ENCODE measurements at regions not wholly inside any gene's neighbourhood (a gene's known extent, or its start where the extent isn't known, plus 50 kb on each side); places are given as distances from the start of the nearest gene placed in this dataset.
"Not testable (repeated sequence)": the region's sequence is repeated elsewhere in the genome, so short reads cannot be mapped to it uniquely, and the experiment has no call there.

DNA sequence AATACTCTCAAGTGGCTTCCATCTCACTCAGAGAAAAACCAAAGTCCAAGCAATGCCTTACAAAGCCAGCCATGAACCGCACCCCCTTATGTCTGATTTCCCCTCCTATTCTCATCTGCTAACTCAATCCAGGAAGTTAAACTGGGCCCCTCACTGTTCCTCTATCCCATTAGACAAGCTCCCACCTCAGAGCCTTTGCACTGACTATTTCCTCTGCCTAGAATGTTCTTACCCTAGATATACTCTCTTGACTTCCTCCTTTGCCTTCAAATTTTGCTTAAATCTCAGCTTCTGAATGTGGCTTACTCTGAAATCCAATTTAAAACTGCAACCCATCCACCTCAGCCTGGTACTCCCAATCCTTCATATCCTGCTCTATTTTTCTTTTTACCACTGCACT is 257.0 kb upstream of the USP15 start:
- DNase-seq (ENCODE audit: low read depth in 2 of 2), result no peak

DNA sequence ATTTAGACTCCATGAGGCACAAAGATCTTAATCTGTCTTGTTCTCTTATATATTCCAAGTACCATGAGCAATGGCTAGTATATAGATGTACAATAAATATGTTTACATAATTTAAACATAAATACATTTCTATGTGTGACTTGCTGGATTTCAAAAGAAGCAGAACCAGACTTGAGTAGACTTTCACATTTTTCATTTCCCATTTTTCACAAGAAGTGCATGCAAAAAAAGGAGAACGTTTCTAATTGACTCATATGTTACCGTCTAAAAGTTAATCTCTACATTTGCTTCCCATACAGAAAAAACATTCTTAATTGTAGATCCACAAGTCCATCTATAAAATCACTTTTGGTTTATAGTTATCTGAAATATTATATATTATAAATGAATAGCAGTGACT is 256.5 kb upstream of the USP15 start:
- DNase-seq (ENCODE audit: low read depth in 2 of 2), result no peak

DNA sequence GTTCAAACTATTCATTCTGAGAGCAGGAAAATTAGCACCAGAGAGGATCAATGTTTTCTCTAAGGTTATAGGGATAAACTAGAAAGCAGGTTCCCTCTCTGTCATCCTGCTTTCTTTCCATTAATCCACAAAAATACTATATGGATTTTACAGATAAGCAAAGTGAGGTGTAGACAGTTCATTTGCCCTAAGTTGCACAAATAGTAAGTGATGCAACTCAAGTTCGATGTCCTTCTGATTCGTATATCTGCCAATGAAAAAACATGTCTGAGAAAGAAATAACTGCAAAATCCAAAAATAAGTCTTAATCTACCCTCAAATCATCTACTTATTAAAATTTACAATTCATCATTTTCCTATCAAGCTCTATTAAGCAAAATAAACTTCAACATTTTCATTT is 254.6 kb upstream of the USP15 start:
- DNase-seq (ENCODE audit: low read depth in 2 of 2), result no peak

DNA sequence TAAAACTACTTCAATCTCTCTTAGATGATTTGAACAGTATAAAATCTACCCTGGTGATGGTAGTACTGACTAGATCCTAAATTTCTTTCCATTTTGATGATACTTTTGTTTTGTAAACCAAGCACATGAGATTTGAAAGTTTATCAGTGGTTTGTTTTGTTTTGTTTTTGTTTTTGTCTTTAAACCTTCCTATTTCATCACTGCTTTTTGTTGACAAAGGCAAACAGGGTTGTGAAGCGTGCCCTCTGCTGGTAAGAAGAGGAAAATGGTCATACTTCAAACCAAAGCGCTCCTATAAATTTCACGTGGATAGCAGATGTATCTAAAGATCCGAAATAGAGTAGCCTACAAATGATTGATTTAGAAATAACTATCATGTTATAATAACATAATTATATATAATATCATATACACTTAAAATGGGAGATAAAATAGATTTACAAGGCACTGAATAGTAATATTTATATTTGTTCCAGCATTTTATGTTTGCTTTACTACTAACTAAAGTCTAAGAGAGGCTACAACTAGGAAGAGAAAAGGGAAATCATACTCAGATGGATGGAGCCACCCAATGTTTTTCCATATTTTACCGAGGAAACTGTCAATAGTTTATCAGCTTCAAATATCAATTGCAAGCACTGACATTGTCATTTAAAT is 254.0 kb upstream of the USP15 start:
- DNase-seq (ENCODE audit: low read depth in 2 of 2), result peak; percentile 4

DNA sequence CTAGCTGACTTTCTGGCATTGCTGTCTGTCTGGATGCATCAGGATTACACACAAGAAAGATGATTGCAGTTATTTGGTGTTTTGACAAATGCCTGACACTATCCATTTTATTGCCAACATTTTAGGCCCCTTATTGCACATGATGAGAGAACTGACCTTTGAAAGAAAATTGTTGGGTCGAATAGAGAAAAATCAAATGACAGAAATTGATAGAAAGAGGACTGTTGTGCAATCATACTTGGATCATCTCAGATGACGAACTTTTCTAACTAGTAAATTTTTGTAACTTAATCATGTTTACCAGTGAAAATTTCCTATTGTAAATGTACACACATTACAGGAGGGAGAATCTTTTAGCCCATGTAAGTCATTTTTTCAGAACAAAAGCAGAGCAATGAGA is 251.5 kb upstream of the USP15 start:
- DNase-seq (ENCODE audit: low read depth in 2 of 2), result no peak

DNA sequence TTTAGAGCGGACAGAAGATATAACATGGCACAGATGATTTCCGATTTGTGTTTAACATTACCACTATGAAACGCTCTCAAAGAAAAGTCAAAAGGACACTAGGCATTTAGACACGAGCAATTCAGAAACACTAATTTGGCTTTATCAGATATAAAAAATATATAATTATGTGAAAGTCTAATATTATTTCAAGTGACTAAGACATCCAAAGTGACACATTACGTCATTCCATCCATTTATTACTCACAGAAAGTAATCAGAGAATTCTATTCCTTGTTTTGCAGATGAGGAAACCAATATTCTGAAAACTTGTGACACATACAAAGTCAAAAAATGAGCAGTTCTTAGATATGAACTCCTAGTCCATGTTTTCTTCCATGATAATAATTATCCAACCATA is 250.8 kb upstream of the USP15 start:
- DNase-seq (ENCODE audit: low read depth in 2 of 2), result no peak

DNA sequence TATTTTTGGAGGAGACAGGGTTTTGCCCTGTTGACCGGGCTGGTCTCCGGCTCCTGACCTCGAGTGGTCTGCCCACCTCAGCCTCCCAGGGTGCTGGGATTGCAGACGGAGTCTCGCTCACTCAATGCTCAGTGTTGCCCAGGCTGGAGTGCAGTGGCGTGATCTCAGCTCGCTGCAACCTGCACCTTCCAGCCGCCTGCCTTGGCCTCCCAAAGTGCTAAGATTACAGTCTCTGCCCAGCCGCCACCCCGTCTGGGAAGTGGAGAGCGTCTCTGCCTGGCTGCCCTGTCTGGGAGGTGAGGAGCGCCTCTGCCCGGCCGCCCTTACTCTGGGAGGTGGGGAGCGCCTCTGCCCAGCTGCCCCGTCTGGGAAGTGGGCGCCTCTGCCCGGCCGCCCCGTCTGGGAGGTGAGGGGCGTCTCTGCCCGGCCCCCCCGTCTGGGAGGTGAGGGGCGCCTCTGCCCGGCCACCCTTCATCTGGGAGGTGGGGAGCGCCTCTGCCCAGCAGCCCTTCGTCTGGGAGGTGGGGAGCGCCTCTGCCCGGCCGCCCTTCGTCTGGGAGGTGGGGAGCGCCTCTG is 249.8 kb upstream of the USP15 start:
- not testable (repeated sequence) for DNase-seq (ENCODE audit: low read depth in 2 of 2)

DNA sequence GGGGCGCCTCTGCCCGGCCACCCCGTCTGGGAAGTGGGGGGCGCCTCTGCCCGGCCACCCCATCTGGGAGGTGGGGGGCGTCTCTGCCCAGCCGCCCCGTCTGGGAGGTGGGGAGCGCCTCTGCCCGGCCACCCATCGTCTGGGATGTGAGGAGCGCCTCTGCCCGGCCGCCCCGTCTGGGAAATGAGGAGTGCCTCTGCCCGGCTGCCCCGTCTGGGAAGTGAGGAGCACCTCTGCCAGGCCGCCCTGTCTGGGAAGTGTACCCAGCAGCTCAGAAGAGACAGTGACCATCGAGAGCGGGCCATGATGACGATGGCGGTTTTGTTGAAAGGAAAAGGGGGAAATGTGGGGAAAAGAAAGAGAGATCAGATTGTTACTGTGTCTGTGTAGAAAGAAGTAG is 249.2 kb upstream of the USP15 start:
- not testable (repeated sequence) for DNase-seq (ENCODE audit: low read depth in 2 of 2)

DNA sequence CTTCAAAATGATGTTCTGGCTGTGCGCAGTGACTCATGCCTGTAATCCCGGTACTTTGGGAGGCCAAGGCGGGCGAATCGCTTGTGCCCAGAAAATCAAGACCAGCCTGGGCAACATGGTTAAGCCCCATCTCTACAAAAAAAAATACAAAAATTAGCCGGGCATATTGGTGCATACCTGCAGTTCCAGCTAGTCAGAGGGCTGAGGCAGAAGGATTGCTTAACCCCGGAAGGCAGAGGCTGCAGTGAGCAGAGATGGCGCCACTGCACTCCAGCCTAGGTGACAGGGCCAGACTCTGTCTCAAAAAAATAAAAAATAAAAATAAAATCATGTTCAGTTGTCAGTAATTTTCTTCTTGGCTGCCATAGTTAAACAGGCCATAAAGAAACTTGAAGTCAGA is 245.9 kb upstream of the USP15 start:
- DNase-seq (ENCODE audit: low read depth in 2 of 2), result no peak

DNA sequence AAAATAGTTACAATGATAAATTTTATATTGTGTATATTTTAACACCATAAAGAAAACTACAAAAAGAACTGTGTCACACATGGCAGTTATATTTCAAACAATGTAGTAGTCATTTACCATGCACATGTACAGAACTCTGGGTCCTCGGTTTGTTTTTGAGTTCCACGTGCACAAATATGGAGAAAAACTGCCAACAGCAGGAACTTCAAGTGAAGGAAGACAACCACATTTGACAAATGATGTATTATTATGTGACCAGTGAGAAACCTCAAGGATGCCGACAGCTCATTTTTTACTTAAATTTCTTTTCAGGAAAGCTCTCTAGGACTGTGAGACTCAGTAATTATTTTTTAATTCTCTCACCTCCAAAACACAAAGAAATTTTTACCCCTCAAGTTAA is 244.2 kb upstream of the USP15 start:
- DNase-seq (ENCODE audit: low read depth in 2 of 2), result no peak

DNA sequence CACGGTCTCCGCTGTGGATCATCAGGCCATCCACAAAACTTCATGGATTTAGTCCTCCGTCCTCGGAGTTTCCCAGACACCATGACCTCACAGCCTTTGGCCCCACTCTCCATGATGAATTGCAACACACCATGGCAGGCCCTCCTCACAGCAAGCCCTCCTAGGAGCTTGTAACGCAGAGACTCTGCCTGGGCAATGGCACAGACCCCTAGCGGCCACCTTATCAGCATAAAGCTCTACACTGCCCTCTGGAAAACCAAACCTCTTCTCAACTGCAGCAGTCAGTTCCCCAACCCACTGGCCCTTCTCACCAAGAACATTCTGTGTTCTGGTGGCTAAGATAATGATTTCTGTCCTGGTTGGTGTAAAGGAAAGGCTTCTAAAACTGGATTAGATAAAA is 238.4 kb upstream of the USP15 start:
- no peak for DNase-seq (ENCODE audit: low read depth in 2 of 2)

DNA sequence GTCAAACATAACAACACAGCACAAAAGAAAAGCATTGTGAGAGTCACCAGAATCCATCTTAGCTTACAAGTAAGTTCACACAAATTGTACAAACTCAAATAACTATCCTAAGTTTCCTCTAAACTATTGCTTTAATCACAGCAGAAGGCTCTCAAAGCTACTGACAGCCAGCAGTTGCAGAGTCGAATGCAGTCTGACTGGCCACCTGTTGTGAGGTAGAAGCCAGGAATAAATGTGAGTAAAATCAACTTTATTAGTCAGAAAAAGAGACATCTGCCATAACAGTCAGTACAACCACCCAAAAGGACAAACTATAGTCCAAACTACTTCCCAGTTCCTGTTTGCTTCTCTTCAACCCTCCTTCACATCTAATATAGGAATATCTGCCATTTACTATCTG is 231.7 kb upstream of the USP15 start:
- DNase-seq (ENCODE audit: low read depth in 2 of 2), result no peak

DNA sequence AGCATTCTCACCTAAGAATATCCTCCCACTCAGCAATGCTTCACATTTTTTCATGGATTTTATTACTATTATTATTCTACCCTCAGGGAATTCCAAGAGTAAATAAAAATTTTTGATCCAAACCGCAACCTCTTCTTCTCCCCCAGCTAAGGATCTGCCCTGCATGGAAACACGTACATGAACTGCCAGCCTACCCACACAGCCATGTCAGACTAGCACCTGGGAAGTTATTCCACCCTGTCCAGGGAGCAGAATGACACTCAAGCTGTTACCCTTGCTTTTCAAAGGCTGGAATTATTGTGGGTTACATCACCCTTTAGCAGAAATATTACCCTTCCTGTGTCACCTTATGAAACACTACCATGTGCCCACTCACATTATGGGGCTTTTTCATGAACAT is 227.3 kb upstream of the USP15 start:
- DNase-seq (ENCODE audit: low read depth in 2 of 2), result no peak

DNA sequence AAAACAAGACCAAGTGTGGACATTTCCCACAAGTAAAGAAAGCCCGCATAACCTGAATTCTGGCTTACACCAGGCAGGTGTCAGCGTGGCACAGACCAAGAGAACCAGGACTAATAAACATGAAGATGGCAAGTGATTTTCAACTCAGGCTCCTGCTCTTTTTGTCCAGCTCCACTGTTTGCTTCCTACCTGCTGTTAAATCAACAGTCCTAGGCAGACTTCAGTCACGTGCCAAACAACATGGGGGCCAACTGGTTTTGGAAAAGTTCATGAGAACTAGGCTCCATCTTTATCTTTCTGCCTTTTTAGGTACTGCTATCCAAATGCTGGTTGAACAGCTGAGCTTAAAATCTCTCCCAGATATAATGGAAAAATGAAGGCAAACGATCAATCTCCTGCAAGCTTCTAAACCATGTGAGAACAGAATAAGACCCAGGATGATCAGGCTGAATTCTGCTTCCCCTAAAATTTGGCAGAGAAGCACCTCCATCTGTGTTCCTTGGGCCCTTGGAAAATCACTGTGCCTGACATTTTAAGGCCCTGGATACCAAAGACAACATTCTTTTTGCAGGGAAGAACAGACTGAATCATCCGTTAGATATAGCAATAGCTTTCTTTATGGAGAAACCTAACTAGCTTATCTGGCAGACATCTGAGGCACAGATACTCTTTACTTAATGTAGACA is 215.6 kb upstream of the USP15 start:
- no peak for DNase-seq (ENCODE audit: low read depth in 2 of 2)

DNA sequence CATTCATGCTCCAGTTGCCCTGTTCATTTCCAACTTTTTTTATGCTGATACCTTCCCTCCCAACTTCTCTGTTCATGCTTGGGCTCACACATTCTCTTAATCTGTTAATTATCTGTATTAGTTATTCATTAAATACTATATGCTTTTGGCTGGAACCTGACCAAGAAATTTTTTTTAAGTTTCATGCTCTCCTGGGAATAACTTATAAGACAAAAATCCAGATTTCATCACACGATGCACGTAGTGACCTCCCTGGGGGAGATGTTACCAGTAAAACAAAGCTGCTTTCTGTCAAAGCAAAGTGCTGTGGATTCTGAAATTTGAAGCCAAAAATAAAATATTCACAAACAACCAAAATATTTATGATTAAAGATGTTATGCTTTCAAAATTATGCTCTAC is 215.0 kb upstream of the USP15 start:
- DNase-seq (ENCODE audit: low read depth in 2 of 2), result no peak

DNA sequence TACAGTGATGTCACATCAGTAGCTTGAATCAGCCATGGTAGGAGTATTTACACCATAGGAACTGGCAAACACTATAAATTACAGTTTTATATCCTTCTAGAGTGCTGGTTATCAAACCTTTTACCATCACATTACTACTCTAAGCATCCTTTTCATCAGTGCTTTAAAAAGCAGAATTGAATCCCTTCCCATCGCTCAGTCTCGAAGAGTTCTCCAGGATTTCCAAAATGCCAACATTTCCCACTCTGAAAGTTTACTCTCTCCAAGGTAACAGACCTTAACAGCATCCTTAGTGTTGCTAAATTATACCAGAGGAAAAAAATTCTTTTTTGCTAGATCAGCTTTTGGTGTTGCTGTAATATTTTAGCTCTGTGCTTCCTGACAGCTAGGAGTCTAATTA is 209.4 kb upstream of the USP15 start:
- DNase-seq (ENCODE audit: low read depth in 2 of 2), result no peak

DNA sequence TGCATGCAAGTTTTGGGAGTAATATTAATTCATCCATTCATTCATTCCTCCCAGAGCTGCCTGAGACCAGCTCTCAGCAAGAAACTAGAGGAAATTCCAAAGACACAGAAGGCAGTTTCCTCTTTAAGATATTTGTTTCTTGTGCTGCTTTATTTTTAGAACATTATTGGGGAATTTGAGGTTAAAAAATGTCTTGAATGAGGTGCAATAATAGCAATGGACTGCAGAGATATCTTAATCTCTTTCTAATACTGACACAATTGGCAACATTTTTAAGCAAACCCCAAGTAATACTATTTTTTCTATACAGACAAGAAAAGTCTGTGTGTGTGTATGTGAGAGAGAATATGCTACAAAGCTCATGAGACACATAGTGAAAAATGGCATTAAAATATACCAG is 190.2 kb upstream of the USP15 start:
- DNase-seq (ENCODE audit: low read depth in 2 of 2), result no peak

DNA sequence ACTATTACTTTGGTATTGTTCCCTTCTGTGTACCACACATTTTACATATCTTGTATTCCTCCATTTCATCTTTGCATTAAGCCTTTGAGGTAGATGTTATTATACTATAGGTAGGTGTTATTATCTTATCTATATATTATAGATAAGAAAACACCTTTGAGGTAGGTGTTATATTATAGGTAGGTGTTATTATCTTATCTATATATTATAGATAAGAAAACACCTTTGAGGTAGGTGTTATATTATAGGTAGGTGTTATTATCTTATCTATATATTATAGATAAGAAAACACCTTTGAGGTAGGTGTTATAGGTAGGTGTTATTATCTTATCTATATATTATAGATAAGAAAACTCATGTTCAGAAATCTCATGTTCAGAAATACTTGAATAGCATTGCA is 187.0 kb upstream of the USP15 start:
- DNase-seq (ENCODE audit: low read depth in 2 of 2), result not testable (repeated sequence)

DNA sequence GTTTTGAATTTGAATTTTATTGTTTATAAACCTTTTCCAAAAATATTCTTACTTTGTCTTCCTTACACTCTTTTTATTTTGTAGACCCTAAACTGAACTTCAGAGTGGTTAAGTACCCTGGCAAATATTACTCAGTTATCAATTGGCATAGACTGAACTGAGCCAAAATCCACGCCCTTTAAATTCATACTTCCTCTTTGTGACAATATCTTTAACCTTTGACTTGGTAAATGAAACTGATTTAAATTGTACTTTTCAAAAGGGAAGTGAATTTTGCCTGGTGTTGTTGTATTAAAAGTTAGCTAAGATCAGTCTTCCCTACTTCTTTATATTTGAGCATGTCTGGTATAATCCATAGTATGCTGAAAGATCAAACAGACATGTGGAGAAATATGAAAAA is 184.3 kb upstream of the USP15 start:
- no peak for DNase-seq (ENCODE audit: low read depth in 2 of 2)

DNA sequence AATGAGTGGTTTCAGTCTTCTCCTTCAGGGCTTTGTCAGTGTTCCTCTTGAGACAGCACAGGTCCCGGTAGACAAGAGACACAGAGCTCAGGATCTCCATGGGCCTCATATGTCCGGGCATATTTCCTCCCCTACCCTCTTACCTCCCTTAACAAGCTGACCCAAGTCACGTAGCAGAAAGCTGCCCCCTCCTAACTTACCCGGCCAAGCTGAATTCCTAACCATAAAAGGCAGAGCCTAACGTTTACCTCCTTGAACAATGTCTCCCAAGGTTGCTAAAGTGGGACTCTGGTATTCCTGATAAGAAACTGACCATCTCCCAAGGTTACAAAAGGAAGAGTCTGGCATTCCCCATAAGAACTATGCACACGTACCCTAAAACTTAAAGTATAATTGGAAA is 182.2 kb upstream of the USP15 start:
- no peak for DNase-seq (ENCODE audit: low read depth in 2 of 2)

DNA sequence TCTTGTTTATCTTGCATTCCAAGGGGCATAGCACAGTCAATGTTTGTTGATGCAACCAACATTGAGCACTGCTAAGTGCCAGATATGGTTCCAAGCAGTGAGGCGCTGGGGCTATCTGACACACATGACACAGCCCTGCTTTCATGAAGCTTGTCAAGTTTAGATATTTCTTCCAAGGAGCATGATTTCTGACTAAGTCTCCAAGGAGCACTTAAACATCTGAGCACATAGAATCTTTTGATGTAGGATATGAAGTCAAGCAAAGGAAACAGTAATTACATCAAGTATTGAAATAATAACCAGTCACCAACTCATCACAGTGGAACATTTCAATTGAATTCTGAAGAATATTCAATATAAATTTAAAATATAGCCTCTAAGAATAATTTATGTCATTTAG is 177.8 kb upstream of the USP15 start:
- DNase-seq (ENCODE audit: low read depth in 2 of 2), result no peak

DNA sequence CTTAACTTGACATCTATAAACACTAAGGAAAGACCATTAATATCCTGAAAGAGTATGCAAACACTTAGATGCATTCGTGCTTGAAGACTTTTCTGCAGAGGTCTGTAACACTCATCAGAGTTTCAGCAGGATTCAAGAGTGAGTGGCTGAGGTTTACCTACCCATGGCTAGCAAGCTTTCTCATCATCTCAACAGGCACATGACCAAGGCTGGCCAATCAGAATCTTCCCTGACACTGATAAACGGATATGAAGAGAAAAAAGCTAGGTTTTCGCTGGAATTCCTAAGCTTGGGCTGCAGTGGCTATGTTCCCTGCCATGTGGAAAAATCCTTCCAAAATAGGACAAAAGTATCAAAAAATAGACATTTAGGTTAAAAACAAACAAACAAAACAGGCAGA is 162.1 kb upstream of the USP15 start:
- no peak for DNase-seq (ENCODE audit: low read depth in 2 of 2)

DNA sequence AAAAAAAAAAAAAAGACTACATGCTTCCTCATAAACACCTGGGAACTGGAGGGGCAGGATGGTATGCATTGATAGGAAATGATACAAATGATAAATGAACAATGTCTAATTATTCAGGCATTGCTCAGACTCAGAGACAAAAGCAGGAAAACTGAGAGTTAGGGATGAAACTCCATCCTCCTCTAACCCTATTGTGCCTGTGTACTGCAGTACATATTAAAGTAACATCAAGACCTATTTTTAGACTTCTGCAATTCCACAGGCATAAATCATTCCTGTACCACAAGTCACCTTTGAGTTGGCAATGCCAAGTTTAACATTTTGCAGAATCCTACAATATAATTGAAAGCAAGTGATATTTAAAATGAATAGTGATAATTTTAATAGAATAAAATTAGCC is 156.5 kb upstream of the USP15 start:
- no peak for DNase-seq (ENCODE audit: low read depth in 2 of 2)

Measured in fibroblast of skin of left biceps (primary cell).